Glutamatergic neuron (in vitro differentiated cells): ENCODE measurements at regions not wholly inside any gene's neighbourhood (a gene's known extent, or its start where the extent isn't known, plus 50 kb on each side); places are given as distances from the start of the nearest gene placed in this dataset.

Experiments
- DNase-seq: peaks from one replicate; pipeline ENCODE4 v3.0.0; 2022
- H3K27ac Mint-ChIP-seq: one replicate; pipeline ENCODE4 v1.8.0; 2020; ENCODE audit warnings: mild to moderate bottlenecking, mixed read lengths, inconsistent platforms; ENCODE audit not compliant: unreplicated experiment
- H3K27me3 Mint-ChIP-seq: one replicate; pipeline ENCODE4 v1.8.0; 2020; ENCODE audit warnings: mild to moderate bottlenecking, moderate library complexity, mixed read lengths, inconsistent platforms; ENCODE audit not compliant: unreplicated experiment
- H3K36me3 Mint-ChIP-seq: one replicate; pipeline ENCODE4 v1.8.0; 2020; ENCODE audit warnings: mild to moderate bottlenecking, mixed read lengths, inconsistent platforms; ENCODE audit not compliant: unreplicated experiment
- H3K4me1 Mint-ChIP-seq: one replicate; pipeline ENCODE4 v1.8.0; 2020; ENCODE audit warnings: mild to moderate bottlenecking, low read depth, mixed read lengths, inconsistent platforms; ENCODE audit not compliant: unreplicated experiment
- H3K4me3 Mint-ChIP-seq: one replicate; pipeline ENCODE4 v1.8.0; 2020; ENCODE audit warnings: mild to moderate bottlenecking, mixed read lengths, inconsistent platforms; ENCODE audit not compliant: unreplicated experiment
- H3K9me3 Mint-ChIP-seq: one replicate; pipeline ENCODE4 v1.8.0; 2020; ENCODE audit warnings: mild to moderate bottlenecking, moderate library complexity, mixed read lengths, inconsistent platforms; ENCODE audit not compliant: unreplicated experiment
- CTCF ChIP-seq: fragments of 200-600 bp; sonication (generic); IDR thresholded peaks from one replicate; pipeline ENCODE4 v1.5.0; 2021; ENCODE audit not compliant: partially characterized antibody, unreplicated experiment

DNA sequence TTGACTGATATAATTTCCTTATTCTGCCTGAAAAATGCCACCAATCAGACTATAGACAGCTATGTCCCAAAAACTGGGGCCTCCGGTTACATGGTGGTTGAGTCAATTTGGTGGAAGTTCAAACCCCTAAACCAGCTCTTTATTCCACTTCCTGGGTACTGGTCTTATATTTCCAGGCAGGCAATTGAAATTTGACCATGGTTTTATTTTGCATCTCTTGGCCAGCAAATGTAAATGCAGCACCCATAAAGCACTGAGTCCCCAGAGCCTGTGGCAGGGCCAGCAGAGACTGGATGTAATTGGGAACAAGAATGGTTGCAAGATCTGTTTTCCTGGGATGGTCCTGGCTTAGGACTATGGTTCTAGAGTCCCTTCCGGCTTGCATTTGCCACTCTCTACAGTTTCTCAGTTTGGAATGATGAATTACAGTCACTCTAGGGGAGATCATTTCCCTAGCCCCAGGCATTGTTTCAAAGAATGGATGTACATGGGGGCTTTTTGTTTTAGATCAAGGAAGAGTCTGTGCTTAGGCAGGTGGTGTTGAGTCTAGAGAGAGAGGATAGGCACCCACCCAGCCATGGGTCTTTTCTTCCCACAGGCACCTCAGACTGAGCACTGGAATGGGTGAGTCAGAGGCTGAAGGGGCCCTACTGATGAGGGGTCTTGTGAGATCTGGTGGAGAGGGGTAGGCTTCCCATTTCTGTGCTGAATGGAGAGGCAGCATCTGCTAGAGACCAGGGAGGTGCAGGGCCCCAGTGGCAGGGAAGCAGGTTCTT is 108.4 kb upstream of the CDC42EP3 start:
- Mint-ChIP-seq H3K27me3 (no peaks in the 10 kb centered on the region), H3K36me3 (no peaks in the 10 kb centered on the region), H3K4me3 (no peak overlapping the region), H3K9me3 (peaks cover 2% of the 10 kb centered on the region), H3K4me1 (no peaks in the 10 kb centered on the region), H3K27ac (no peak overlapping the region)
- no peak for TF ChIP-seq CTCF
- DNase-seq, result no peak

- no peaks in the 10 kb centered on the region for H3K4me1 Mint-ChIP-seq
- H3K4me3 Mint-ChIP-seq, result no peak overlapping the region
- H3K36me3 Mint-ChIP-seq, result no peaks in the 10 kb centered on the region
- no peak overlapping the region for H3K27ac Mint-ChIP-seq
- no peaks in the 10 kb centered on the region for H3K27me3 Mint-ChIP-seq
- no peak for DNase-seq
- H3K9me3 Mint-ChIP-seq, result peaks cover 2% of the 10 kb centered on the region
- no peak for TF ChIP-seq CTCF
Measured at GRCh38 chr2:37780387-37780676, 108.9 kb upstream of the CDC42EP3 start.

DNA sequence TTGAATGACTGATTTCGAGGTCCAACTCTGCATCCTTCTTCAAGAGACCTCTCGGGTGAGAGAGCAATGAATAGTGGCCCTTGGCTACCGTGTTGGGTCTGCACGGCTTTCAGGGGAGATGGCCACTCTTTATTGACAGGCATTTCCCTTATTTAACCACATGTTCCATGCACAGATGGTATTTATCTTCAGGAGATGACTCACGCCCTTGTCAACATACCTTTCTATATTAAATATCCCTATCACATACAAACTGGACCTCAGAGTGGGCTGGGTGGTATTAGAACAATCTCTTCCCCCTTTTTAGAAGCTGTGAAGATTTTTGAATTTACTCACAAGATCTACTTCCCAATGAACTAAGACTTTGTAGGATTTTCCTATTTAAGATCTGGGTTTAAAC is 109.6 kb upstream of the CDC42EP3 start:
- no peaks in the 10 kb centered on the region for H3K27me3 Mint-ChIP-seq
- no peak overlapping the region for H3K4me3 Mint-ChIP-seq
- no peak overlapping the region for H3K27ac Mint-ChIP-seq
- no peaks in the 10 kb centered on the region for H3K4me1 Mint-ChIP-seq
- no peak for DNase-seq
- no peak for TF ChIP-seq CTCF
- H3K9me3 Mint-ChIP-seq, result peaks cover 2% of the 10 kb centered on the region
- no peaks in the 10 kb centered on the region for H3K36me3 Mint-ChIP-seq

GRCh38 chr2:37782155-37782673 is 110.8 kb upstream of the CDC42EP3 start:
- no peak for TF ChIP-seq CTCF
- no peaks in the 10 kb centered on the region for H3K36me3 Mint-ChIP-seq
- H3K4me1 Mint-ChIP-seq, result no peaks in the 10 kb centered on the region
- no peak for DNase-seq
- H3K27ac Mint-ChIP-seq, result no peak overlapping the region
- peaks cover 2% of the 10 kb centered on the region for H3K9me3 Mint-ChIP-seq
- no peaks in the 10 kb centered on the region for H3K27me3 Mint-ChIP-seq
- H3K4me3 Mint-ChIP-seq, result no peak overlapping the region

DNA sequence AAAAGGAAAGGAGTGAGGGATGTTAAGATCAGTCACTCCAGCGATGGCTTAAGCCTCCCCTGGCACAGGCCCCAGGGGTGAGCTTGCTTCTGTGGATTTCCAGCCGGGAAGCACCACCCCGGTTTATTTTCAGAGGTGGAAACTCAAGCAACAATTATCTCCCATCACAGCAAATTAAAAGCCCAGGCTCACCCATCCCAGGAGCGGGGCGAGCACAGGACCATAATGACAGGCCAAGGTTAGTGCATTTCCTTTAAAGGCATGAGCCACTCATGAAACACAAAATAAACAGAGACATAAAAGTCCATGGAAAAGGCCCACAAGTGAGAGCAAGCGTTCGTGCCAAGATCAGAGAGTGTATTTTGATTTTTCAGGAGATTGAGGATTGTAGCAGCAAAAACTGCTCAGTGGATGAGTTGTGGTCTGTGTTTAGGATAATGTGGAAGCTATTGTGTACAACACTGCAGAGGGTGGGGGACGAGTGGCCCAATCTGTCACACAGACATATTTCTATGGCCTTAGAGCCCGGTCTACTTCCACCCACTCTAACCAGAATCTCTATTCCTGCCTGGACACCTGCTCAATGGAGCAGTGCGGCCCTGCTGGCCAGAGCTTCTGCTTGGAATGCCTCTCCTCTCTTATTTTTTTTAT is 111.4 kb upstream of the CDC42EP3 start:
- Mint-ChIP-seq H3K9me3 (peaks cover 2% of the 10 kb centered on the region), H3K27ac (no peak overlapping the region), H3K4me3 (no peak overlapping the region), H3K27me3 (no peaks in the 10 kb centered on the region), H3K36me3 (peaks cover under 1% of the 10 kb centered on the region), H3K4me1 (no peaks in the 10 kb centered on the region)
- no peak for DNase-seq
- TF ChIP-seq CTCF, result no peak
